A673 (cell line): ENCODE measurements at regions not wholly inside any gene's neighbourhood (a gene's known extent, or its start where the extent isn't known, plus 50 kb on each side); places are given as distances from the start of the nearest gene placed in this dataset.
"Not testable (repeated sequence)": the region's sequence is repeated elsewhere in the genome, so short reads cannot be mapped to it uniquely, and the experiment has no call there.

Source experiments
- BruUV-seq: library from RNA; stranded (reverse); fragments of 400-500 nt; replicated peaks from 2 replicates; lab custom pipeline; 2021; lab: Mats Ljungman, UMichigan
- CTCF ChIA-PET: fragments of 300-600 bp; sonication (Branson Sonifier 250); formaldehyde crosslinking; loops from one replicate; lab custom pipeline; 2022; ENCODE audit warnings: antibody characterized with exemption; lab: Charles Lee
- POLR2A ChIA-PET: fragments of 300-600 bp; sonication (Branson Sonifier 250); formaldehyde crosslinking; loops from one replicate; lab custom pipeline; 2022; ENCODE audit warnings: antibody characterized with exemption; ENCODE audit not compliant: low non-redundant PET; lab: Charles Lee
- DNase-seq: peaks from one replicate; pipeline ENCODE4 v3.0.0-alpha.2; 2015; ENCODE audit warnings: low spot score
- H3K27ac ChIP-seq: fragments of 200-600 bp; sonication (generic); 2 replicates; pipeline ENCODE4 v1.5.1; 2016; ENCODE audit warnings: mixed run types, low read depth, mild to moderate bottlenecking, mixed read lengths, antibody characterized with exemption, low read length; ENCODE audit not compliant: poor library complexity, severe bottlenecking
- H3K27me3 ChIP-seq: fragments of 200-600 bp; sonication (generic); replicated peaks from 2 replicates; pipeline ENCODE4 v1.6.1; 2017; ENCODE audit warnings: mixed run types, low read depth, mild to moderate bottlenecking, mixed read lengths, antibody characterized with exemption, low read length; ENCODE audit not compliant: insufficient read depth, poor library complexity
- H3K36me3 ChIP-seq: fragments of 200-600 bp; sonication (generic); 2 replicates; pipeline ENCODE4 v1.6.1; 2016; ENCODE audit warnings: mixed run types, mild to moderate bottlenecking, mixed read lengths, antibody characterized with exemption, low read length; ENCODE audit not compliant: insufficient read depth, poor library complexity, severe bottlenecking
- H3K4me1 ChIP-seq: fragments of 200-600 bp; sonication (generic); 2 replicates; pipeline ENCODE4 v1.6.1; 2017; ENCODE audit warnings: mixed run types, mild to moderate bottlenecking, mixed read lengths, antibody characterized with exemption, low read length; ENCODE audit not compliant: insufficient read depth, poor library complexity, severe bottlenecking
- H3K4me3 ChIP-seq: fragments of 200-600 bp; sonication (generic); 2 replicates; pipeline ENCODE4 v1.5.1; 2016; ENCODE audit warnings: low read depth, mixed run types, mild to moderate bottlenecking, mixed read lengths, low read length; ENCODE audit not compliant: poor library complexity, severe bottlenecking
- H3K9me3 ChIP-seq: fragments of 200-600 bp; sonication (generic); 2 replicates; pipeline ENCODE4 v1.6.1; 2016; ENCODE audit warnings: mixed run types, low read depth, mild to moderate bottlenecking, mixed read lengths, antibody characterized with exemption, low read length; ENCODE audit not compliant: poor library complexity, severe bottlenecking
- CTCF ChIP-seq: fragments of 300-800, 200-600 bp; sonication (generic); conservative IDR thresholded peaks from 2 replicates; pipeline ENCODE4 v1.5.1; 2017; ENCODE audit warnings: low read depth, mild to moderate bottlenecking, antibody characterized with exemption, low read length, moderate library complexity, mixed read lengths
- EZH2 ChIP-seq: fragments of 200-600 bp; sonication (generic); IDR thresholded peaks from 2 replicates; pipeline ENCODE4 v1.6.1; 2017; ENCODE audit warnings: borderline replicate concordance, low read depth, mild to moderate bottlenecking, mixed read lengths, antibody characterized with exemption, low read length; ENCODE audit not compliant: poor library complexity, severe bottlenecking
- intact Hi-C: fragments of 100-400 bp; cut with micrococcal nuclease; formaldehyde crosslinking; loops from one replicate; pipeline ENCODE4 v1.10.0; 2022; ENCODE audit not compliant: unreplicated experiment

GRCh38 chr12:5276327-5276880 is 155.5 kb upstream of the NTF3 start:
- Histone ChIP-seq H3K36me3 (no peaks in the 10 kb centered on the region), H3K9me3 (no peaks in the 10 kb centered on the region), H3K4me3 (no peak overlapping the region), H3K4me1 (no peaks in the 10 kb centered on the region), H3K27ac (no peak overlapping the region), H3K27me3 (no peaks in the 10 kb centered on the region)
- TF ChIP-seq CTCF: no peak
- TF ChIP-seq EZH2: no peak
- ChIA-PET POLR2A (no interaction called here), CTCF (no interaction called here)
- BruUV-seq: no TSS peak
- no peak for DNase-seq
- intact Hi-C loops: no loop called here

- intact Hi-C loops: no loop called here
These were observed 151.8 kb upstream of the NTF3 start for GRCh38 chr12:5280086-5280485.

GRCh38 chr12:5290368-5290767 is 141.5 kb upstream of the NTF3 start:
- DNase-seq, POLR2A ChIA-PET, H3K4me1 ChIP-seq, BruUV-seq, CTCF ChIA-PET, H3K27me3 ChIP-seq, H3K36me3 ChIP-seq, intact Hi-C loops, H3K4me3 ChIP-seq, H3K27ac ChIP-seq, H3K9me3 ChIP-seq: not testable (repeated sequence)

More at GRCh38 chr12:5280086-5280485, 151.8 kb upstream of the NTF3 start:
- Histone ChIP-seq H3K9me3 (no peaks in the 10 kb centered on the region), H3K4me3 (no peak overlapping the region), H3K27ac (no peak overlapping the region), H3K4me1 (no peaks in the 10 kb centered on the region), H3K36me3 (no peaks in the 10 kb centered on the region), H3K27me3 (no peaks in the 10 kb centered on the region)
- no peak for TF ChIP-seq CTCF
- no peak for TF ChIP-seq EZH2
- DNase-seq: no peak
- BruUV-seq: no TSS peak
- CTCF ChIA-PET: no interaction called here
- POLR2A ChIA-PET: no interaction called here

GRCh38 chr12:5292651-5293050 is 139.3 kb upstream of the NTF3 start:
- intact Hi-C loops: no loop called here
- POLR2A ChIA-PET: no interaction called here
- H3K4me3 ChIP-seq: no peak overlapping the region
- CTCF ChIA-PET: no interaction called here
- no TSS peak for BruUV-seq
- no peaks in the 10 kb centered on the region for H3K27me3 ChIP-seq
- DNase-seq: no peak
- H3K36me3 ChIP-seq: no peaks in the 10 kb centered on the region
- no peaks in the 10 kb centered on the region for H3K4me1 ChIP-seq
- H3K9me3 ChIP-seq: no peaks in the 10 kb centered on the region
- no peak overlapping the region for H3K27ac ChIP-seq
- no peak for TF ChIP-seq CTCF
- no peak for TF ChIP-seq EZH2
